CD4-positive, CD25-positive, alpha-beta regulatory T cell (primary cell): ENCODE measurements at regions not wholly inside any gene's neighbourhood (a gene's known extent, or its start where the extent isn't known, plus 50 kb on each side); places are given as distances from the start of the nearest gene placed in this dataset.

Source experiments
- ATAC-seq, 2 donors: fragments of 150-1000 bp; cut with Tn5 transposase; one replicate each; pipeline ENCODE4 v1.10.0; 2021; ENCODE audit warnings: low read depth in 2 of 2, moderate number of reproducible peaks in 2 of 2, moderate library complexity in 1 of 2
- DNase-seq, 3 donors: peaks; one replicate each; pipeline versions ENCODE4 v3.0.0 to v3.0.0-alpha.2; 2012 to 2022; ENCODE audit warnings: mixed read lengths in 1 of 3
- H3K27ac ChIP-seq: one replicate; pipeline ENCODE4 v1.7.0; 2013; ENCODE audit warnings: mild to moderate bottlenecking, low read length; ENCODE audit not compliant: insufficient read depth, poor library complexity, severe bottlenecking
- H3K27me3 ChIP-seq: one replicate; pipeline ENCODE4 v1.7.0; 2013; ENCODE audit warnings: low read length; ENCODE audit not compliant: control insufficient read depth, insufficient read depth
- H3K36me3 ChIP-seq: one replicate; pipeline ENCODE4 v1.7.0; 2013; ENCODE audit warnings: mild to moderate bottlenecking, low read length, moderate library complexity; ENCODE audit not compliant: control insufficient read depth, insufficient read depth
- H3K4me1 ChIP-seq: 2 replicates; pipeline ENCODE4 v1.7.0; 2013; ENCODE audit warnings: mild to moderate bottlenecking, low read length; ENCODE audit not compliant: insufficient read depth, control insufficient read depth, poor library complexity, severe bottlenecking
- H3K4me3 ChIP-seq: one replicate; pipeline ENCODE4 v1.7.0; 2013; ENCODE audit warnings: low read depth, mild to moderate bottlenecking, low read length, moderate library complexity
- H3K9me3 ChIP-seq, 2 experiments: 1 replicate in 1 of 2; 2 replicates in 1 of 2; pipeline ENCODE4 v1.7.0; 2013; ENCODE audit warnings: low read length in 2 of 2, mild to moderate bottlenecking in 1 of 2, moderate library complexity in 1 of 2; ENCODE audit not compliant: control insufficient read depth in 2 of 2
- H3K27ac Mint-ChIP-seq, 3 donors: one replicate each; pipeline ENCODE4 v1.8.0; 2020 to 2022; ENCODE audit warnings: mild to moderate bottlenecking in 3 of 3, mixed read lengths in 3 of 3, moderate library complexity in 2 of 3
- H3K27me3 Mint-ChIP-seq: one replicate; pipeline ENCODE4 v1.8.0; 2022; ENCODE audit warnings: mild to moderate bottlenecking, mixed read lengths
- H3K36me3 Mint-ChIP-seq: one replicate; pipeline ENCODE4 v1.8.0; 2020; ENCODE audit warnings: mixed read lengths
- H3K4me1 Mint-ChIP-seq, 4 donors: one replicate each; pipeline ENCODE4 v1.8.0; 2020 to 2022; ENCODE audit warnings: mixed read lengths in 4 of 4, mild to moderate bottlenecking in 1 of 4
- H3K4me3 Mint-ChIP-seq, 4 donors: one replicate each; pipeline ENCODE4 v1.8.0; 2020 to 2022; ENCODE audit warnings: mild to moderate bottlenecking in 4 of 4, mixed read lengths in 4 of 4, moderate library complexity in 3 of 4
- H3K9me3 Mint-ChIP-seq, 7 donors: one replicate each; pipeline ENCODE4 v1.8.0; 2020 to 2022; ENCODE audit warnings: mixed read lengths in 7 of 7, mild to moderate bottlenecking in 3 of 7, moderate library complexity in 2 of 7

DNA sequence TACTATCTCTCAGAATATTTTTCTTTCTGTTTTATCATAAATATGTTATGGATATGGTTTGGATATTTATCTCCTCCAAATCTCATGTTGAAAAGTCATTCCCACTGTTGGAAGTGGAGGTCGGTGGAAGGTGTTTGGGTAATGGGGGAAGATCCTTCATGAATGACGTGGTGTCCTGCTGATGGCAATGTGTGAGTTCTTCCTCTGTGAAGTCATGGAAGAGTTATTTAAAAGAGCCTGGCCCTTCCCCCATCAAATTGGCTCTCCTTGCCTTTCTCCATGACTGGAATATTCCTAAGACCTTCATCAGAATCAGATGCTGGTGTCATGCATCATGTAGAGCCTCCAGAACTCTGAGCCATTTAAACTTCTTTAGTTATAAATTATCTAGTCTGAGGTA is 1291.6 kb downstream of the FSCB start:
- Mint-ChIP-seq H3K9me3 (peaks cover 0 to 18% (median 3%) of the 10 kb centered on the region in 7 donors), H3K27ac (no peak overlapping the region), H3K27me3 (no peaks in the 10 kb centered on the region)

DNA sequence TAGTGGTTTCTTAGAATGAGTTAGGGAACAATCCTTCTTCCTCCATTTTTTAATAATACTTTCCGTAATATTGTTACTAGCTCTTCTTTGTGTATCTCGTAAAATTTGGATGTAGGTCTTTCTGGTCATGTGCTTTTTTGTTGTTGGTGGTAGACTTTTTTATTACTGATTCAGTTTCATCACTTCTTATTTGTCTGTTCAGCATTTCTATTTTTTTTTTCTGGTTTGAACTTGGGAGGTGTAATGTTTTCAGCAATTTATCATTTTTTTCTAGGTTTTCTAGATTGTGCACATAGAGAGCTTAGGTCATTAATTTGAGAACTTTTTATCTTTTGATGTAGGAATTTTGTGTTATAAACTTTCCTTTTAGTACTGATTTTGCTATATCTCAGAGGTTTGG is 1299.9 kb downstream of the FSCB start:
- ATAC-seq, result no peak

More for the DNA sequence above, 1291.6 kb downstream of the FSCB start:
- ATAC-seq, result no peak
- peaks cover 0 to 12% of the 10 kb centered on the region in 2 experiments for H3K9me3 ChIP-seq
- no peaks in the 10 kb centered on the region for H3K36me3 ChIP-seq
- Mint-ChIP-seq H3K4me1 (no peaks in the 10 kb centered on the region), H3K36me3 (no peaks in the 10 kb centered on the region), H3K4me3 (no peak overlapping the region)
- no peak overlapping the region for H3K4me3 ChIP-seq
- no peaks in the 10 kb centered on the region for H3K27me3 ChIP-seq
- H3K4me1 ChIP-seq, result no peaks in the 10 kb centered on the region
- no peak overlapping the region for H3K27ac ChIP-seq
- no peak for DNase-seq

DNA sequence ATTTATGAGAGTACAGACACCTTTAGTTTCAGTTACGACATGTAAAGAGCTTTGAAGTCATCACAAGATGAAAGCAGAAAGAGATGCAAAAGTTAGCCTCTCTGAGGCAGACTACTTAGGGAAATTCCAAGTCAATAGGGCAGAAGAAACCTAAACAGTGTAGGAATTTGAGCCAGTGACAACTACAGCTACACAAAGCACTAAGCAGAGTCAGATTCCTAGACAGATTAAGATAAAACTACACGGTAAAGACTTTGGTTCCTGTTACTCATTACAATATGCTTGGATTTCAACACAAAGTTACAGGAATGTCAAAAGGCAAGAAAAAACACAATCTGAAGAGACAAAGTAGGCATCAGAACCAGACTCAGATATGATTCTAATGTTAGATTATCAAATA is 1302.3 kb downstream of the FSCB start:
- H3K36me3 Mint-ChIP-seq, result no peaks in the 10 kb centered on the region
- no peaks in the 10 kb centered on the region for H3K4me1 ChIP-seq
- no peak for DNase-seq
- no peak overlapping the region for H3K27ac Mint-ChIP-seq
- H3K4me3 ChIP-seq, result no peak overlapping the region
- no peak overlapping the region for H3K4me3 Mint-ChIP-seq
- H3K27ac ChIP-seq, result no peak overlapping the region
- H3K36me3 ChIP-seq, result no peaks in the 10 kb centered on the region
- H3K27me3 Mint-ChIP-seq, result no peaks in the 10 kb centered on the region
- peaks cover 0 to 5% of the 10 kb centered on the region in 2 experiments for H3K9me3 ChIP-seq
- H3K9me3 Mint-ChIP-seq, result peaks cover 0 to 19% (median 8%) of the 10 kb centered on the region in 7 donors
- no peak for ATAC-seq
- no peaks in the 10 kb centered on the region for H3K4me1 Mint-ChIP-seq
- H3K27me3 ChIP-seq, result no peaks in the 10 kb centered on the region

More for the DNA sequence above, 1299.9 kb downstream of the FSCB start:
- Mint-ChIP-seq H3K4me1 (no peaks in the 10 kb centered on the region), H3K9me3 (peaks cover 0 to 16% (median 8%) of the 10 kb centered on the region in 7 donors), H3K4me3 (no peak overlapping the region), H3K36me3 (no peaks in the 10 kb centered on the region), H3K27me3 (no peaks in the 10 kb centered on the region), H3K27ac (no peak overlapping the region)
- Histone ChIP-seq H3K36me3 (no peaks in the 10 kb centered on the region), H3K9me3 (peaks cover 0 to 8% of the 10 kb centered on the region in 2 experiments), H3K4me1 (no peaks in the 10 kb centered on the region), H3K27ac (no peak overlapping the region), H3K4me3 (no peak overlapping the region), H3K27me3 (no peaks in the 10 kb centered on the region)
- no peak for DNase-seq

DNA sequence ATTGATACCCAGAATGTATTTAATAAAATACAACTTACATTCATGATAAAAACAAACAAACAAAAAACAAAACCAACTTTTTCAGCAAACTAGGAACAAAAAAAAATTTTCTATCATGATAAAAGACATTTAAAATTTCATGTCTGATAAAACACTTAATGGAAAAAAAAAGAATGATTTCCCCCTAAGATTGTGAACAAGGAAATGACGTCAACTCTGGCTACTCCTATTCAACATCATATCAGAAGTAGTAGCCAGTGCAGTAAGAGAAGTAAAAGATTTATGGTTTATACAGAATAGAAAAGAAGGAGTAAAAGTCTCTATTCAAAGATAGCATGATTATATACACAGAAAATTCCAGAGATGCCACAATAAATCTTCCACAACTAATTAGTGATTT is 1306.6 kb downstream of the FSCB start:
- Histone ChIP-seq H3K4me1 (no peaks in the 10 kb centered on the region), H3K36me3 (no peaks in the 10 kb centered on the region), H3K27ac (no peak overlapping the region), H3K9me3 (no peaks in the 10 kb centered on the region), H3K27me3 (no peaks in the 10 kb centered on the region), H3K4me3 (no peak overlapping the region)
- no peaks in the 10 kb centered on the region for H3K36me3 Mint-ChIP-seq
- no peaks in the 10 kb centered on the region for H3K4me1 Mint-ChIP-seq
- H3K4me3 Mint-ChIP-seq, result no peak overlapping the region
- H3K27ac Mint-ChIP-seq, result no peak overlapping the region
- no peaks in the 10 kb centered on the region for H3K27me3 Mint-ChIP-seq
- peaks cover 0 to 14% (median 5%) of the 10 kb centered on the region in 7 donors for H3K9me3 Mint-ChIP-seq
- no peak for DNase-seq
- ATAC-seq, result no peak

DNA sequence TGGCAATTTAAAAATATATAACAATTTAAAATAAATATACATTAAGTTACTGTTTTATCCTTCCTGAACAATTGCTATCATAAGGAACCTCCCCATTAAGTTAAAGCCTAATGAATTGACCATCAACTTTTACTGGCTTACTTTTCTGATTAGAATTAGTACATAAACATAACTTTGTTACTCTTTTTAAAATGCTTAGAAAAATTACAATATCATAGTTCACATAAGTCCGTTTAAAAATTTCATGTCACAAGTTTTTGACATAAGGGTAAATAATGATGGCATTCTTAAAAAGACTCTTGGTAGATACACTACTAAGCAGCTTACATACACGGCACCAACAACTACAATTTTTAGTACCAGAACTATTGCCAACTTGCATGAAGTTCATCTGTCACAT is 1308.6 kb downstream of the FSCB start:
- H3K4me1 Mint-ChIP-seq, result no peaks in the 10 kb centered on the region
- no peaks in the 10 kb centered on the region for H3K27me3 Mint-ChIP-seq
- ATAC-seq, result no peak
- Histone ChIP-seq H3K4me3 (no peak overlapping the region), H3K27me3 (no peaks in the 10 kb centered on the region), H3K36me3 (no peaks in the 10 kb centered on the region), H3K4me1 (no peaks in the 10 kb centered on the region), H3K27ac (no peak overlapping the region), H3K9me3 (no peaks in the 10 kb centered on the region)
- H3K36me3 Mint-ChIP-seq, result no peaks in the 10 kb centered on the region
- H3K27ac Mint-ChIP-seq, result no peak overlapping the region
- DNase-seq, result no peak
- H3K9me3 Mint-ChIP-seq, result peaks cover 2 to 12% (median 6%) of the 10 kb centered on the region in 7 donors
- H3K4me3 Mint-ChIP-seq, result no peak overlapping the region

DNA sequence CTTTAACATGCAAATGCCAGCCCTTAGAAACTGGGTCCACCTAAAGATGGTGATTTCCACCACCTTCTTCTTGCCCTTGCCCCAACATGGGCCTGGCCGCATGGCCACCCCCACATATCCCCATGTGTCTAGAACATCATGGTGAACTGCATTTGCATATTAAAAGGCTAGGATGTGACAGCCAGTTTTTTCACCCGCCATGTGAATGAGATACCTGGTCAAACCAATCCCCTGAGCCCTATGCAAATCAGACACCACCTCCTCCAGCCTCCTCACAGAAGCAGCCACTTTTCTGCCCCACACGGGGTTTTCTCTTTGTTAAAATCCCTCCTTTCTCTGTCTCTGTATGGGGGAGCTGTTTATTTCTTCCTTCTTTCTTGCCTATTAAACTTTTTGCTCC is 1322.5 kb downstream of the FSCB start:
- H3K4me3 Mint-ChIP-seq, result no peak overlapping the region
- Histone ChIP-seq H3K27me3 (no peaks in the 10 kb centered on the region), H3K4me1 (no peaks in the 10 kb centered on the region), H3K4me3 (no peak overlapping the region), H3K36me3 (no peaks in the 10 kb centered on the region), H3K9me3 (peaks cover 1 to 5% of the 10 kb centered on the region in 2 experiments), H3K27ac (no peak overlapping the region)
- peaks cover 0 to 31% (median 4%) of the 10 kb centered on the region in 7 donors for H3K9me3 Mint-ChIP-seq
- no peak overlapping the region for H3K27ac Mint-ChIP-seq
- no peaks in the 10 kb centered on the region for H3K4me1 Mint-ChIP-seq
- DNase-seq, result no peak
- H3K36me3 Mint-ChIP-seq, result peaks cover 3% of the 10 kb centered on the region
- no peaks in the 10 kb centered on the region for H3K27me3 Mint-ChIP-seq
- no peak for ATAC-seq

DNA sequence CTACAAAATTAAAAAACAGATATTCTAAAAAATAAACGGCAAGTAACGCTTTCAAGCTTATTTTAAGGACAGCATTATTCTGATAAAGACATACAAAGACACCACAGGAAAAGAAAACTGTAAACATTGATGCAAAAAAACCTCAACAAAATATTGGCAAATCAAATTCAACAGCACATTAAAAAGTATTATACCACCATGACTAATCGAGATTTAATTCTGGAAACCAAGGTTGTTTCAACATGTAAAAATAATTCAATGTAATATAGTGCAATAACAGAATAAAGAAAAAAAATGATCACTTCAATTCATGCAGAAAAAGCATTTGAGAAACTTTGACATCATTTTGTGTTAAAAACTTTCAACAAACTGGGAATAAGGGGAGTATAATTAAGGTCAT is 1323.2 kb downstream of the FSCB start:
- no peak for DNase-seq
- Histone ChIP-seq H3K9me3 (peaks cover 1 to 5% of the 10 kb centered on the region in 2 experiments), H3K27me3 (no peaks in the 10 kb centered on the region), H3K36me3 (no peaks in the 10 kb centered on the region), H3K27ac (no peak overlapping the region), H3K4me1 (no peaks in the 10 kb centered on the region), H3K4me3 (no peak overlapping the region)
- Mint-ChIP-seq H3K36me3 (peaks cover 3% of the 10 kb centered on the region), H3K4me1 (no peaks in the 10 kb centered on the region), H3K4me3 (no peak overlapping the region), H3K9me3 (peaks cover 0 to 25% (median 4%) of the 10 kb centered on the region in 7 donors), H3K27me3 (no peaks in the 10 kb centered on the region), H3K27ac (no peak overlapping the region)
- ATAC-seq, result no peak

DNA sequence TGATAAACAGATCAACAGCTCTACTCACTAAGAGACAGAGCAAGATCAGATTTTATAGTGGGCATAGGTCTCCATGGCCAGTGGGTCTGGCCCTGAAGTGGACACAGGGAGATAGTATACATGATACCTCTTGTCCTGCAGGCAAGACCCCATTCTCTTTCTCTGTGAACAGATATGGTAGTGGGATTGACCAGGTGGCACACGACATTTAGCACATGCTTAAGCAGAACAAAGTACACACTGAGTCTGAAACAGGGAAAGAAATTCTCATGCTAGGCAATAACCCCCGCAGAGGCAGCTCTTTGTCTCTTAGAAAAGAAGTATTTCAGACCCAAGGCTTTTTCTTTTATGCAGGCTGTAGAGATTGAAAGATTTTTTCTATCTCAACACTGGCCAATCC is 1331.2 kb downstream of the FSCB start:
- no peaks in the 10 kb centered on the region for H3K4me1 Mint-ChIP-seq
- Histone ChIP-seq H3K4me1 (no peaks in the 10 kb centered on the region), H3K27ac (no peak overlapping the region), H3K36me3 (no peaks in the 10 kb centered on the region), H3K4me3 (no peak overlapping the region), H3K9me3 (peaks cover 4 to 11% of the 10 kb centered on the region in 2 experiments), H3K27me3 (no peaks in the 10 kb centered on the region)
- ATAC-seq (no peak), DNase-seq (no peak)
- H3K4me3 Mint-ChIP-seq, result no peak overlapping the region
- H3K9me3 Mint-ChIP-seq, result peaks cover 3 to 14% (median 7%) of the 10 kb centered on the region in 7 donors
- no peaks in the 10 kb centered on the region for H3K36me3 Mint-ChIP-seq
- H3K27me3 Mint-ChIP-seq, result no peaks in the 10 kb centered on the region
- no peak overlapping the region for H3K27ac Mint-ChIP-seq
